ENCODE measurements at regions not wholly inside any gene's neighbourhood (a gene's known extent, or its start where the extent isn't known, plus 50 kb on each side); places are given as distances from the start of the nearest gene placed in this dataset.

DNA sequence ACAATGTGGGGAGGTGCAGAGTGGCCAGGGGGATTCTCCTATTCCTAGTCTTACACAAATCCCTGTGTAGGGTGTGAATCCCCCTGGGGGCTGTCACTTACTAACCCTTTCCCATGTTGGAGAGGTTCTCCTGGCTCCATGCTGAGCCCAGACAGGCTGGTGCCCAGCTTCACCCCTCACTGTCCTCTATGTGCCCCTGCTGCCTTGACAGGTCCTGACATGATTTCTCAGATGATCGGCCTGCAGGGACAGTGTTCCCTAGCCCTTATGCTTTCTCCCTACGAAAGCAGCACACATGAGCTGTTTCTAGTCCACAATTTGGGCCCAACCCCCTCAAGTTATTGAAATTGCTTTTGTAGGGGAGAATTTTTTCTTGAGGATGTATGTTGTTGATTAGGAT lies 68.9 kb upstream of the FAM78B start:
- no peaks in the 10 kb centered on the region for H3K9me3 ChIP-seq (ENCODE audit: low read length)
- TF ChIP-seq REST (IDR thresholded peaks at IDR 0.05; ENCODE audit: borderline replicate concordance) (no peak), EZH2 (IDR thresholded peaks at IDR 0.05; ENCODE audit: borderline replicate concordance, insufficient read depth, low read length, poor library complexity, severe bottlenecking) (no peak), MXI1 (conservative IDR thresholded peaks at IDR 0.05; ENCODE audit: poor library complexity, severe bottlenecking) (no peak), RAD21 (conservative IDR thresholded peaks at IDR 0.05) (no peak), EP300 (conservative IDR thresholded peaks at IDR 0.05; ENCODE audit: poor library complexity, severe bottlenecking) (no peak), SMC3 (conservative IDR thresholded peaks at IDR 0.05; ENCODE audit: poor library complexity) (no peak), POLR2AphosphoS5 (IDR thresholded peaks at IDR 0.05) (no peak), TAF1 (IDR thresholded peaks at IDR 0.05; ENCODE audit: low read depth) (no peak)
- TF ChIP-seq, protein P1, sequence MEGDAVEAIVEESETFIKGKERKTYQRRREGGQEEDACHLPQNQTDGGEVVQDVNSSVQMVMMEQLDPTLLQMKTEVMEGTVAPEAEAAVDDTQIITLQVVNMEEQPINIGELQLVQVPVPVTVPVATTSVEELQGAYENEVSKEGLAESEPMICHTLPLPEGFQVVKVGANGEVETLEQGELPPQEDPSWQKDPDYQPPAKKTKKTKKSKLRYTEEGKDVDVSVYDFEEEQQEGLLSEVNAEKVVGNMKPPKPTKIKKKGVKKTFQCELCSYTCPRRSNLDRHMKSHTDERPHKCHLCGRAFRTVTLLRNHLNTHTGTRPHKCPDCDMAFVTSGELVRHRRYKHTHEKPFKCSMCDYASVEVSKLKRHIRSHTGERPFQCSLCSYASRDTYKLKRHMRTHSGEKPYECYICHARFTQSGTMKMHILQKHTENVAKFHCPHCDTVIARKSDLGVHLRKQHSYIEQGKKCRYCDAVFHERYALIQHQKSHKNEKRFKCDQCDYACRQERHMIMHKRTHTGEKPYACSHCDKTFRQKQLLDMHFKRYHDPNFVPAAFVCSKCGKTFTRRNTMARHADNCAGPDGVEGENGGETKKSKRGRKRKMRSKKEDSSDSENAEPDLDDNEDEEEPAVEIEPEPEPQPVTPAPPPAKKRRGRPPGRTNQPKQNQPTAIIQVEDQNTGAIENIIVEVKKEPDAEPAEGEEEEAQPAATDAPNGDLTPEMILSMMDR (IDR thresholded peaks at IDR 0.05; ENCODE audit: poor library complexity, severe bottlenecking), result no peak
- no peak overlapping the region for H2AFZ ChIP-seq (ENCODE audit: low read depth, low read length)

DNA sequence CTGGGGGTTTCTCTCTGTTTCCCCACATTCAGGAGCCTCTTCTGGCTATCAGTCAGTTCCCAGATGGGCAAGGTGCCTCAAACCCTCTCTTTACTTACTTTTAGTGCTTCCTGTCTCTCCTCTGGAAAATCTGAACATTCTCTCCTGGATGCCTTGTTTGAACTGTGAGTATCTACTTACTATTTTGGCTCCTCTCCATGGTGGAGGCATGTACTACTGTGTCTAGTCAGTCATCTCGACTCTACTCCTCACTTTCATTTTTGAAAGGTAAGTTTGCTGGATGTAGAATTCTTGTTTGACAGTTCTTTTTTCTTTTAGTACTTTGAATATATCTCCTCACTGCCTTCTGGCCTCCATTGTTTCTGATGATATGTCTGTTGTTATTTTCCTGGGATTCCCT lies 70.9 kb upstream of the FAM78B start:
- no peak overlapping the region for H3K4me2 ChIP-seq (ENCODE audit: low read length)
- no peaks in the 10 kb centered on the region for H3F3A ChIP-seq (ENCODE audit: insufficient read depth, low read length, poor library complexity, severe bottlenecking)
- no peaks in the 10 kb centered on the region for H3K36me3 ChIP-seq (ENCODE audit: insufficient read depth, low read length)
- no peaks in the 10 kb centered on the region for H4K20me1 ChIP-seq (ENCODE audit: insufficient read depth)
- no peaks in the 10 kb centered on the region for H3K27me3 ChIP-seq (ENCODE audit: insufficient read depth, low read depth, low read length)
- H3K27ac ChIP-seq (ENCODE audit: low read length), result no peak overlapping the region
- H3K9me2 ChIP-seq (ENCODE audit: insufficient read depth, low read length), result no peaks in the 10 kb centered on the region
- TF ChIP-seq RAD21 (conservative IDR thresholded peaks at IDR 0.05), result no peak
- H3K79me2 ChIP-seq (replicated peaks; ENCODE audit: insufficient read depth, low read length), result no peaks in the 10 kb centered on the region
- no peak overlapping the region for H2AFZ ChIP-seq (ENCODE audit: low read depth, low read length)
- no peak overlapping the region for H3K9ac ChIP-seq (ENCODE audit: low read length)
- H3K4me3 ChIP-seq (ENCODE audit: low read length), result no peak overlapping the region
- no peaks in the 10 kb centered on the region for H3K9me3 ChIP-seq (ENCODE audit: low read length)

More for the DNA sequence above, 68.9 kb upstream of the FAM78B start:
- Histone ChIP-seq H3K4me3 (ENCODE audit: low read length) (no peak overlapping the region), H3K79me2 (replicated peaks; ENCODE audit: insufficient read depth, low read length) (no peaks in the 10 kb centered on the region), H3F3A (ENCODE audit: insufficient read depth, low read length, poor library complexity, severe bottlenecking) (no peaks in the 10 kb centered on the region), H3K27ac (ENCODE audit: low read length) (no peak overlapping the region), H3K9me2 (ENCODE audit: insufficient read depth, low read length) (no peaks in the 10 kb centered on the region), H3K27me3 (ENCODE audit: insufficient read depth, low read depth, low read length) (no peaks in the 10 kb centered on the region), H4K20me1 (ENCODE audit: insufficient read depth) (no peaks in the 10 kb centered on the region), H3K4me2 (ENCODE audit: low read length) (no peak overlapping the region), H3K9ac (ENCODE audit: low read length) (no peak overlapping the region), H3K36me3 (ENCODE audit: insufficient read depth, low read length) (no peaks in the 10 kb centered on the region)

Data from neural cell (in vitro differentiated cells).